HUES48 (cell line): ENCODE measurements at regions not wholly inside any gene's neighbourhood (a gene's known extent, or its start where the extent isn't known, plus 50 kb on each side); places are given as distances from the start of the nearest gene placed in this dataset.
"Not testable (repeated sequence)": the region's sequence is repeated elsewhere in the genome, so short reads cannot be mapped to it uniquely, and the experiment has no call there.

Experiments used
- H3K27ac ChIP-seq: one replicate; pipeline ENCODE4 v1.7.0; 2013; ENCODE audit warnings: low read depth, low read length, inconsistent platforms
- H3K27me3 ChIP-seq: 2 replicates; pipeline ENCODE4 v1.6.1; 2013; ENCODE audit warnings: mild to moderate bottlenecking, low read length; ENCODE audit not compliant: control insufficient read depth, insufficient read depth
- H3K36me3 ChIP-seq: 2 replicates; pipeline ENCODE4 v1.6.1; 2013; ENCODE audit warnings: low read length; ENCODE audit not compliant: control insufficient read depth, insufficient read depth
- H3K4me1 ChIP-seq: 2 replicates; pipeline ENCODE4 v1.6.1; 2013; ENCODE audit warnings: mild to moderate bottlenecking, low read length; ENCODE audit not compliant: control insufficient read depth, insufficient read depth
- H3K4me3 ChIP-seq: 2 replicates; pipeline ENCODE4 v1.5.1; 2013; ENCODE audit warnings: mild to moderate bottlenecking, low read depth, low read length
- H3K9ac ChIP-seq: 2 replicates; pipeline ENCODE4 v1.6.1; 2013; ENCODE audit warnings: mild to moderate bottlenecking, low read depth, low read length, moderate library complexity
- H3K9me3 ChIP-seq: 2 replicates; pipeline ENCODE4 v1.6.1; 2013; ENCODE audit warnings: low read length; ENCODE audit not compliant: control insufficient read depth, insufficient read depth

GRCh38 chr22:16730894-16731293 lies 94.3 kb downstream of the XKR3 start:
- H3K4me3 ChIP-seq, H3K9ac ChIP-seq, H3K36me3 ChIP-seq, H3K4me1 ChIP-seq, H3K27me3 ChIP-seq, H3K27ac ChIP-seq: not testable (repeated sequence)
- H3K9me3 ChIP-seq = peaks cover 64% of the 10 kb centered on the region

- not testable (repeated sequence) for H3K27ac ChIP-seq, H3K9ac ChIP-seq, H3K27me3 ChIP-seq, H3K4me1 ChIP-seq, H3K36me3 ChIP-seq
- Histone ChIP-seq H3K4me3 (0 out of 2 replicates have a peak overlapping the region, but pooled peaks have one; percentile 5), H3K9me3 (peaks cover 66% of the 10 kb centered on the region)
These were observed 97.7 kb downstream of the XKR3 start for GRCh38 chr22:16727491-16727890.

- not testable (repeated sequence) for H3K36me3 ChIP-seq, H3K4me3 ChIP-seq
These were observed 102.0 kb downstream of the XKR3 start for GRCh38 chr22:16723241-16723640.

GRCh38 chr22:16722564-16722963 lies 102.6 kb downstream of the XKR3 start:
- not testable (repeated sequence) for H3K4me1 ChIP-seq, H3K27ac ChIP-seq, H3K9ac ChIP-seq, H3K36me3 ChIP-seq, H3K27me3 ChIP-seq, H3K4me3 ChIP-seq
- H3K9me3 ChIP-seq = peaks cover 71% of the 10 kb centered on the region

More at GRCh38 chr22:16723241-16723640, 102.0 kb downstream of the XKR3 start:
- not testable (repeated sequence) for H3K9ac ChIP-seq, H3K4me1 ChIP-seq, H3K27me3 ChIP-seq, H3K27ac ChIP-seq
- H3K9me3 ChIP-seq = peaks cover 72% of the 10 kb centered on the region

GRCh38 chr22:16721961-16722360 lies 103.2 kb downstream of the XKR3 start:
- H3K9me3 ChIP-seq = peaks cover 71% of the 10 kb centered on the region
- H3K4me1 ChIP-seq = no peaks in the 10 kb centered on the region
- no peak overlapping the region for H3K4me3 ChIP-seq
- no peaks in the 10 kb centered on the region for H3K27me3 ChIP-seq
- H3K27ac ChIP-seq = no peak overlapping the region
- H3K9ac ChIP-seq = no peak overlapping the region
- H3K36me3 ChIP-seq = no peaks in the 10 kb centered on the region

GRCh38 chr22:16717699-16718558 lies 107.3 kb downstream of the XKR3 start:
- Histone ChIP-seq H3K4me3 (no peak overlapping the region), H3K9ac (no peak overlapping the region), H3K4me1 (no peaks in the 10 kb centered on the region), H3K27ac (no peak overlapping the region), H3K27me3 (no peaks in the 10 kb centered on the region), H3K36me3 (no peaks in the 10 kb centered on the region), H3K9me3 (peaks cover 74% of the 10 kb centered on the region)

GRCh38 chr22:16714568-16714967 lies 110.6 kb downstream of the XKR3 start:
- peaks cover 61% of the 10 kb centered on the region for H3K9me3 ChIP-seq
- H3K27ac ChIP-seq, H3K9ac ChIP-seq, H3K36me3 ChIP-seq, H3K27me3 ChIP-seq, H3K4me1 ChIP-seq, H3K4me3 ChIP-seq: not testable (repeated sequence)

- H3K36me3 ChIP-seq, H3K27ac ChIP-seq, H3K27me3 ChIP-seq, H3K4me1 ChIP-seq, H3K9ac ChIP-seq, H3K4me3 ChIP-seq: not testable (repeated sequence)
- peaks cover 60% of the 10 kb centered on the region for H3K9me3 ChIP-seq
These were observed 109.8 kb upstream of the CCT8L2 start for GRCh38 chr22:16702318-16702870.

GRCh38 chr22:16700390-16700789 lies 107.8 kb upstream of the CCT8L2 start:
- H3K27me3 ChIP-seq, H3K4me3 ChIP-seq, H3K36me3 ChIP-seq, H3K9ac ChIP-seq, H3K27ac ChIP-seq, H3K4me1 ChIP-seq: not testable (repeated sequence)
- H3K9me3 ChIP-seq = peaks cover 57% of the 10 kb centered on the region

- H3K9me3 ChIP-seq = peaks cover 53% of the 10 kb centered on the region
- H3K27me3 ChIP-seq = no peaks in the 10 kb centered on the region
- H3K27ac ChIP-seq = no peak overlapping the region
- H3K4me1 ChIP-seq = no peaks in the 10 kb centered on the region
- H3K9ac ChIP-seq = no peak overlapping the region
- H3K4me3 ChIP-seq = no peak overlapping the region
- no peaks in the 10 kb centered on the region for H3K36me3 ChIP-seq
These were observed 106.7 kb upstream of the CCT8L2 start for GRCh38 chr22:16699326-16699725.

GRCh38 chr22:16697492-16698044 lies 105.0 kb upstream of the CCT8L2 start:
- H3K36me3 ChIP-seq, H3K27ac ChIP-seq, H3K4me1 ChIP-seq, H3K27me3 ChIP-seq, H3K4me3 ChIP-seq, H3K9ac ChIP-seq: not testable (repeated sequence)
- peaks cover 61% of the 10 kb centered on the region for H3K9me3 ChIP-seq
